GM18907 (cell line): ENCODE measurements at regions not wholly inside any gene's neighbourhood (a gene's known extent, or its start where the extent isn't known, plus 50 kb on each side); places are given as distances from the start of the nearest gene placed in this dataset.
"Not testable (repeated sequence)": the region's sequence is repeated elsewhere in the genome, so short reads cannot be mapped to it uniquely, and the experiment has no call there.

ENCODE experiments used
- ATAC-seq: cut with Tn5 transposase; IDR thresholded peaks from one replicate; pipeline ENCODE4 v1.9.1; 2021; ENCODE audit warnings: mild to moderate bottlenecking, moderate library complexity; ENCODE audit not compliant: unreplicated experiment

GRCh38 chr2:160550048-160550447, 56.4 kb upstream of the RBMS1 start:
- no peak for ATAC-seq

GRCh38 chr2:160551259-160551658, 57.7 kb upstream of the RBMS1 start:
- ATAC-seq, result no peak

- ATAC-seq, result no peak
Measured at GRCh38 chr2:160555420-160556071, 61.9 kb upstream of the RBMS1 start.

GRCh38 chr2:160557903-160558302, 64.3 kb upstream of the RBMS1 start:
- ATAC-seq, result no peak

- no peak for ATAC-seq
Measured at GRCh38 chr2:160558531-160558930, 64.9 kb upstream of the RBMS1 start.

- ATAC-seq, result no peak
Measured at GRCh38 chr2:160561551-160562295, 68.1 kb upstream of the RBMS1 start.

GRCh38 chr2:160562730-160563129, 69.1 kb upstream of the RBMS1 start:
- no peak for ATAC-seq

GRCh38 chr2:160564591-160564990, 71.0 kb upstream of the RBMS1 start:
- ATAC-seq, result no peak

GRCh38 chr2:160565099-160565845, 71.7 kb upstream of the RBMS1 start:
- no peak for ATAC-seq

GRCh38 chr2:160566717-160567116, 73.1 kb upstream of the RBMS1 start:
- ATAC-seq, result no peak

- ATAC-seq, result no peak
Measured at GRCh38 chr2:160568856-160569255, 75.2 kb upstream of the RBMS1 start.

- ATAC-seq, result no peak
Measured at GRCh38 chr2:160570376-160570775, 76.8 kb upstream of the RBMS1 start.

GRCh38 chr2:160574468-160575140, 81.0 kb upstream of the RBMS1 start:
- no peak for ATAC-seq

GRCh38 chr2:160575368-160575767, 81.8 kb upstream of the RBMS1 start:
- no peak for ATAC-seq

- no peak for ATAC-seq
Measured at GRCh38 chr2:160576054-160576499, 82.5 kb upstream of the RBMS1 start.

- ATAC-seq, result not testable (repeated sequence)
Measured at GRCh38 chr2:160577081-160577480, 83.5 kb upstream of the RBMS1 start.

- ATAC-seq, result no peak
Measured at GRCh38 chr2:160581035-160581434, 87.4 kb upstream of the RBMS1 start.

- ATAC-seq, result no peak
Measured at GRCh38 chr2:160581448-160581847, 87.8 kb upstream of the RBMS1 start.

GRCh38 chr2:160582081-160582480, 88.5 kb upstream of the RBMS1 start:
- no peak for ATAC-seq

GRCh38 chr2:160582490-160583145, 89.0 kb upstream of the RBMS1 start:
- ATAC-seq, result no peak

- ATAC-seq, result no peak
Measured at GRCh38 chr2:160583146-160583535, 89.5 kb upstream of the RBMS1 start.
